OCI-LY3 (cell line): ENCODE measurements at regions not wholly inside any gene's neighbourhood (a gene's known extent, or its start where the extent isn't known, plus 50 kb on each side); places are given as distances from the start of the nearest gene placed in this dataset.

Experiments used
- EZH2phosphoT487 ChIP-seq: fragments of 200-600 bp; shearing (Covaris generic); IDR thresholded peaks from 2 replicates; pipeline ENCODE4 v1.6.1; 2018; ENCODE audit warnings: antibody characterized with exemption, mixed run types, low read depth
- TF ChIP-seq, protein P1 (sequence below): fragments of 200-600, 300-600 bp; sonication (generic); IDR thresholded peaks from 2 replicates; pipeline ENCODE4 v1.5.1; 2014; ENCODE audit warnings: antibody characterized with exemption, low read length, low read depth

GRCh38 chr2:67540962-67541361 lies 143.8 kb downstream of the ETAA1 start:
- TF ChIP-seq, protein P1, sequence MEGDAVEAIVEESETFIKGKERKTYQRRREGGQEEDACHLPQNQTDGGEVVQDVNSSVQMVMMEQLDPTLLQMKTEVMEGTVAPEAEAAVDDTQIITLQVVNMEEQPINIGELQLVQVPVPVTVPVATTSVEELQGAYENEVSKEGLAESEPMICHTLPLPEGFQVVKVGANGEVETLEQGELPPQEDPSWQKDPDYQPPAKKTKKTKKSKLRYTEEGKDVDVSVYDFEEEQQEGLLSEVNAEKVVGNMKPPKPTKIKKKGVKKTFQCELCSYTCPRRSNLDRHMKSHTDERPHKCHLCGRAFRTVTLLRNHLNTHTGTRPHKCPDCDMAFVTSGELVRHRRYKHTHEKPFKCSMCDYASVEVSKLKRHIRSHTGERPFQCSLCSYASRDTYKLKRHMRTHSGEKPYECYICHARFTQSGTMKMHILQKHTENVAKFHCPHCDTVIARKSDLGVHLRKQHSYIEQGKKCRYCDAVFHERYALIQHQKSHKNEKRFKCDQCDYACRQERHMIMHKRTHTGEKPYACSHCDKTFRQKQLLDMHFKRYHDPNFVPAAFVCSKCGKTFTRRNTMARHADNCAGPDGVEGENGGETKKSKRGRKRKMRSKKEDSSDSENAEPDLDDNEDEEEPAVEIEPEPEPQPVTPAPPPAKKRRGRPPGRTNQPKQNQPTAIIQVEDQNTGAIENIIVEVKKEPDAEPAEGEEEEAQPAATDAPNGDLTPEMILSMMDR, result no peak
- no peak for TF ChIP-seq EZH2phosphoT487
